ENCODE measurements at regions not wholly inside any gene's neighbourhood (a gene's known extent, or its start where the extent isn't known, plus 50 kb on each side); places are given as distances from the start of the nearest gene placed in this dataset.

DNA sequence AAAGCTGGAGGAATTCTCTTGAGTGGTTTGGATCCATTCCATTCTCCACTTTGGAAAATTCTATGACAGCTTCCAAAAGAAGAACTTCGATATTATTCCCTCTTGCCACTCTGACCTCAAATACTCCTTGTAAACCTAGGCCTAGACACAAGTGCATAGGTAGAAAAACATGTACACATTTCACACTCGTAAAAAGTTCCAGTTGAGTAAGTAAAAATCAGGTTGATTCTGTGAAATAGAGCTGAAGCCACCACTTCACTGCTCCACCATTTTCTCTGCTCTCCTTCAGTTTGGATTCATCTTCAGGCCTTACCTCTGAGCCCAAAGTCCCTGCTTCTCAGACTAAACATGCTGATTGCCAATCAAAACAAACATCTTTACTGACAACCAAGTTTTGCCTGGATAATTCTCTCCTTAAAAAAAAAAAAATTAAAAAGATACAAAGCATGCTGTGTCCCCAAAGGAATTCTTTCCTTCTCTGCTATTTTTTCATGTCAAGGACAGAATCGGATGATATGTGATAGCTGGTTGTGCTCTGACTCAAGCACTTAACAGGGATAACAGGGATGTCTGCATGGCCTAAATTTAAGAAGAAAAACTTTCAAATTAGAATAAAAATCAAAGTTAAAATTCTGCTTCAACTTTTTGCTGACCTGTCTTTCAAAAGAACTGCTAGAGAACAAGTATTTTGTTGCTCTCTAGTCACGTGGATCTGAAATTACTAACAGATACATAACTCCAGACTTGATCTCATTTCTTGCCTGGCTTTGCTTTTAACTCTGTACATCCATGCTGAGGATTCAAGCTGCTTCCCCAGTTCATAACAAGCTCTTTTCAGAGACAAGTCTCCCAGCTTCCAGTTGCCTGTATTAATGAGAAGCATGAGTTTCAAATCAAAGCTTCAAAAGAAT lies 420.9 kb upstream of the INTU start:
- TF ChIP-seq, protein P1, sequence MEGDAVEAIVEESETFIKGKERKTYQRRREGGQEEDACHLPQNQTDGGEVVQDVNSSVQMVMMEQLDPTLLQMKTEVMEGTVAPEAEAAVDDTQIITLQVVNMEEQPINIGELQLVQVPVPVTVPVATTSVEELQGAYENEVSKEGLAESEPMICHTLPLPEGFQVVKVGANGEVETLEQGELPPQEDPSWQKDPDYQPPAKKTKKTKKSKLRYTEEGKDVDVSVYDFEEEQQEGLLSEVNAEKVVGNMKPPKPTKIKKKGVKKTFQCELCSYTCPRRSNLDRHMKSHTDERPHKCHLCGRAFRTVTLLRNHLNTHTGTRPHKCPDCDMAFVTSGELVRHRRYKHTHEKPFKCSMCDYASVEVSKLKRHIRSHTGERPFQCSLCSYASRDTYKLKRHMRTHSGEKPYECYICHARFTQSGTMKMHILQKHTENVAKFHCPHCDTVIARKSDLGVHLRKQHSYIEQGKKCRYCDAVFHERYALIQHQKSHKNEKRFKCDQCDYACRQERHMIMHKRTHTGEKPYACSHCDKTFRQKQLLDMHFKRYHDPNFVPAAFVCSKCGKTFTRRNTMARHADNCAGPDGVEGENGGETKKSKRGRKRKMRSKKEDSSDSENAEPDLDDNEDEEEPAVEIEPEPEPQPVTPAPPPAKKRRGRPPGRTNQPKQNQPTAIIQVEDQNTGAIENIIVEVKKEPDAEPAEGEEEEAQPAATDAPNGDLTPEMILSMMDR (IDR thresholded peaks at IDR 0.05 in 8 of 11, conservative IDR thresholded peaks at IDR 0.05 in 3 of 11) = no peak
- no peak for TF ChIP-seq POLR2AphosphoS5 (IDR thresholded peaks at IDR 0.05)
- TF ChIP-seq POLR2A (IDR thresholded peaks at IDR 0.05) = no peak
- 46 to 67% (median 59%) methylated on average over 4 of the region's 4 CpGs for WGBS, 5 donors
- Histone ChIP-seq H3K4me3 (no peak overlapping the region), H3K27ac (peak overlapping the region in 3 of 8 donors; percentile 2 to 39 (median 20)), H3K9me3 (peaks cover 0 to 8% (median 0%) of the 10 kb centered on the region in 8 donors), H3K36me3 (no peaks in the 10 kb centered on the region), H3K4me1 (peaks cover 0 to 24% (median 3%) of the 10 kb centered on the region in 6 donors), H3K27me3 (replicated peaks in 1 of 7) (no peaks in the 10 kb centered on the region)
- no peak for DNase-seq
- intact Hi-C loops (cut with DNase I; ENCODE audit: low total_unique reads) = no loop called here

DNA sequence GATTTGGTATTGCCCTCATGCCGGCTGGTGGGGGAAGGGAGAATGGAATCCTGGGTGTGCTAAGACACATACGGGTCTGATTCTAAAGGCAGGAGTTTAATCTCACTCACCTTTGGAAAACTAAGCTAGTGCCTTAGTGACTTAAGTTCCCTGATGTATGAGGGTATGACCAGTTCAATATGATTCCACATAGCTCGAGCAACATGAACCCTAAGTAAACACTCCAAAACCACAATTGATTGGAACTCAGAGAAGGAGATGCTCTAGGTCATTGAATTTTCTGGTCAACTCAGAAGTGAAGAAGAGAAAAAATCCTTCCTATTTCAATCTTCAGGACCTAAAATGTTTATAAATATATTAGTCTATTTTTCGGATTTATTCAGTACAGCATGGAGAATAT lies 420.1 kb upstream of the INTU start:
- TF ChIP-seq, protein P1 (IDR thresholded peaks at IDR 0.05 in 8 of 11, conservative IDR thresholded peaks at IDR 0.05 in 3 of 11) = no peak
- TF ChIP-seq POLR2A (IDR thresholded peaks at IDR 0.05) (no peak), POLR2AphosphoS5 (IDR thresholded peaks at IDR 0.05) (no peak)
- DNase-seq = no peak
- intact Hi-C loops (cut with DNase I; ENCODE audit: low total_unique reads) = no loop called here
- WGBS, 5 donors = 80 to 90% (median 85%) methylated on average over 4 of the region's 4 CpGs
- peaks cover 0 to 24% (median 3%) of the 10 kb centered on the region in 6 donors for H3K4me1 ChIP-seq
- H3K36me3 ChIP-seq = no peaks in the 10 kb centered on the region
- peaks cover 0 to 5% (median 0%) of the 10 kb centered on the region in 8 donors for H3K9me3 ChIP-seq
- H3K4me3 ChIP-seq = no peak overlapping the region
- H3K27ac ChIP-seq = peak overlapping the region in 2 of 8 donors; percentile 9 to 39
- H3K27me3 ChIP-seq (replicated peaks in 1 of 7) = no peaks in the 10 kb centered on the region

DNA sequence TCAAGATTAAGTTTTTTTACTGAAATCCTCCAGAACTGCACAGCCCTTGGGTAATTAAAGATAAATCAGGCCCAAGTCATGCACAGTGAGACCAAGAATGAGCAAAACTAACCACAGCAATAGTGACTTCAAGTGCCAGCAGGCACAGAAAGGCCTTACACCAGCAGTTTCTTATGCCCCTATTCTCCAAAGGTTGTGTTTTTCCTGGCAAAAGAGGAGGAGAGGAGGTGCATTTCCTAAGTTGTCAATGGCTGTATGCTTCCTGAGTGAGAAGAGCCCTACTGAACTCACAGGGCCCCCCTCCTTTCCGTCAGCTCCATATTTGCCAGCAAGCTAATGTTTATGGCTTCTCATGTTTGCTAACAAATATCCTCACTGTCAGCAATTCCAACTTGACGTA lies 418.7 kb upstream of the INTU start:
- 52 to 67% (median 61%) methylated on average over 2 of the region's 2 CpGs for WGBS, 5 donors
- Histone ChIP-seq H3K4me3 (no peak overlapping the region), H3K9me3 (peaks cover 0 to 2% (median 0%) of the 10 kb centered on the region in 8 donors), H3K4me1 (peaks cover 0 to 24% (median 3%) of the 10 kb centered on the region in 6 donors), H3K27ac (peak overlapping the region in 1 of 8 donors; percentile 47), H3K36me3 (no peaks in the 10 kb centered on the region), H3K27me3 (replicated peaks in 1 of 7) (no peaks in the 10 kb centered on the region)
- intact Hi-C loops (cut with DNase I; ENCODE audit: low total_unique reads) = no loop called here
- TF ChIP-seq POLR2AphosphoS5 (IDR thresholded peaks at IDR 0.05) (no peak), POLR2A (IDR thresholded peaks at IDR 0.05) (no peak)
- TF ChIP-seq, protein P1 (IDR thresholded peaks at IDR 0.05 in 8 of 11, conservative IDR thresholded peaks at IDR 0.05 in 3 of 11) = no peak
- no peak for DNase-seq

- Histone ChIP-seq H3K9me3 (peaks cover 0 to 2% (median 0%) of the 10 kb centered on the region in 8 donors), H3K4me3 (no peak overlapping the region), H3K4me1 (peaks cover 0 to 24% (median 3%) of the 10 kb centered on the region in 6 donors), H3K27me3 (replicated peaks in 1 of 7) (no peaks in the 10 kb centered on the region), H3K27ac (peak overlapping the region in 1 of 8 donors; percentile 47), H3K36me3 (no peaks in the 10 kb centered on the region)
- intact Hi-C loops (cut with DNase I; ENCODE audit: low total_unique reads) = no loop called here
- TF ChIP-seq, protein P1 (IDR thresholded peaks at IDR 0.05 in 8 of 11, conservative IDR thresholded peaks at IDR 0.05 in 3 of 11) = no peak
- TF ChIP-seq POLR2AphosphoS5 (IDR thresholded peaks at IDR 0.05) (no peak), POLR2A (IDR thresholded peaks at IDR 0.05) (no peak)
- WGBS, 5 donors = 72 to 89% (median 81%) methylated on average over 4 of the region's 4 CpGs
- DNase-seq = no peak
Observed at GRCh38 chr4:127214931-127215330, 417.8 kb upstream of the INTU start.

All from spleen (tissue), 11 donors.